ENCODE measurements at regions not wholly inside any gene's neighbourhood (a gene's known extent, or its start where the extent isn't known, plus 50 kb on each side); places are given as distances from the start of the nearest gene placed in this dataset.

DNA sequence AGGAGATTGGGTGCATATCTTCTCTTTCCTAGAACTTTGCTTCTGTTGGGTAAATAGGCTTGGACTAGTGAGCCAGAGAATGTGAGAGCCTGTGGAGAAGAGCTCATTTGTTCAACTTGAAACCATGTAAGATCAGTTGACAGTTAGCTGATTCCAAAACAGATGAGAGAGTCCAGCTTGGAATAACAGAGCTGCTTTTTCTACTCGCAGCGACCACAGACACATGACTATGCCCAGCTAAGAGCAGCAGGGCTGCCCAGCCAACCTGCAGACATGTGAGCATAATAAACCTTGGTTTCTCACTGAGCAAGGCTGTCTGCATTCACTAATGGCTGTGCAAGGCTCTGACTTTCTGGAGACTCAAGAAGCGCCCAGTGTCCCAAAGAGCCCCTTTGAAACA lies 209.2 kb downstream of the C12orf75 start:
- DNase-seq: no peak

DNA sequence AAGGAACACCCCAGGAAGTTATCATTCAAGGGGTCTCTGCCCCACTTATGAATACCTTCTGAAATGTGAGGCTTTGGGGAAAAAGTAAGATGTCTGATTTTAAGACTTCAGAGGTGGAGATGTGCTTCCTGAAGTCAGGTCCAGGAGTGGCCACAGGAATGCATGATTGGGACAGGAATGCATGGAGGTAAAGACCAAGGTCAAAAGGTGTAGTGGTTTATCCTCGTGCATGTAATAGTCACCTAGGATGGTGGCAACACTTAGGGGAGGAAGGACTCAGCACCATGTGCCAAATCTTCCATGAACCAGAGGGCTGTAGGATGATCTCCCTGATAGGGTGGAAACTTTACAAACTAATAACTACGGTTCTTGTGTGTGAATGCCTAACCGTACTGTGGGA lies 217.3 kb downstream of the C12orf75 start:
- DNase-seq: no peak

DNA sequence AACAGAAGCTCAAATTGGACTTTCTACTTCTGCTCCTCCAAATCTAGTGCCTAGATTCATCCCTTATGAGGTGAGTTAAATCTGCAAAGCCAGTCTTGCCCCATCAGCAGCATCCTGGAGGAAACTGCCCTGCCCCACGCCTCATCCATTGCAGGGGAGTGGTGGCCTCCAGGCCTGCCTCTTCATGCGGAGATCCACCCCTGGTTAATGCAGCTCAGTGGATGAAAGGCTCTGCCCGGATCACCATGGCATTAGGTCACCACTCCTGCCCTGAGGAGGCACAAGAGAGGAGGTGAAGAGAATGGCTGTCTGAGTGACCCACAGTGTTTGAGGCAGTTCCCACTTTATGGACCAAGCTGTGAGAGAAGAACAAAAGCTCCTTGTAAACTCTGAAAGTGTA lies 218.1 kb downstream of the C12orf75 start:
- no peak for DNase-seq

DNA sequence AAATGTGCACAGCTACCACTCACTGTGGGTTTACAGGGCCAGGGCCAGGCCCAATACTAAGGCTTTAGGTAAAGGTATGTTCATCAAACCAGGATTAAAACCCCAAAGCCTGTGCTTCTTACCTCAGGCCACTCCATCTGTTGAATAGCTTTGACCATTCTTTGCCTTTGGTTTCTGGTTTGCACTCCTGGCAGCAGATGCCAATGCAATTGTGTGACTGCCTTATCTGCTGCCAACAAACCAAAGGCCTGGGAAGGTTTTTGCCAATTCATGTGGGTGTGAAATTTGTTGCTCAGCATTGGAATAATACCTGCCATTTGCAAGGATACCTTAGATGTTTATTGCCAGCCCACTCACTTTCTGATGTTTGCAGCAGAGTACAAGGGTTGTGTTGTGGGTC lies 221.6 kb downstream of the C12orf75 start:
- DNase-seq: no peak

DNA sequence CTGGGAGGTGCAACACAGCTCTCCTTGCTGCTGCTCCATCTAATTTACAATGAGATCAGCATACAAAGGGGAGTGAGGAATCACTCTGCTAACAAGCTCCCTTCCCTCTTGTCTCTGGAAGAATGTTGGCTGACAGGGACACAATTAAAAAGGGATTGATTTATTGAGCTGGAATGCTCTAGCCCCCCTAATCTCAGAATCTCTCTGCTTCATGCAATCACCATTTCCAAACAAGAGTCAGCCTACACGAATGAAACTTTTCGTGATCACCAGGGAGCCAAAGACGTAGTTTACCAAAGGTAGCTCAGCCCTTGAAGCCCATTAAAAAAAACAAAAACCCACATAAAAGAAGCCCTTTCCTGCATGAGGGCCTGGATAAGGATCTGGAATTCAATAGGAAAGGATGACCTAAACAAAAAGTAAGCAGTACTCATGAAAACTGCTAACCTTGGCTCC lies 223.8 kb downstream of the C12orf75 start:
- no peak for DNase-seq

DNA sequence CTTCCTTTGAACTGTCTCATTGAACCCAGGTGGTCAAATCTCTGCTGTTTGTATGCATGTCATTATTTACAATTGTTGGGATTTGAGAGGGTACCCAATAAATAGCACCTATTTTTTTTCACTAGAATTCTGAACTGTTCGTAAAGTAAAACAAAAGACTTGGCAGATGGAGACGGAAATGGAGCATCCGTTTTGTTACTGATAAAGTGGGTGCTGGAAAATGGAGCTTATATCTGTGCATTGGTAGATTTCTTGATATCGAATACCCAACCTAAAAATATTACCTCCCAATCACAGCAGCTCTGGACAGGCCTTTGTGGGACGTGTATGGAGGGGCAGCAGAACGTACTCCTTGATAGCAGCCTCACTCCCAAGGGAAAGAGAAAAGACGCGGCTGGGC lies 224.4 kb downstream of the C12orf75 start:
- no peak for DNase-seq

DNA sequence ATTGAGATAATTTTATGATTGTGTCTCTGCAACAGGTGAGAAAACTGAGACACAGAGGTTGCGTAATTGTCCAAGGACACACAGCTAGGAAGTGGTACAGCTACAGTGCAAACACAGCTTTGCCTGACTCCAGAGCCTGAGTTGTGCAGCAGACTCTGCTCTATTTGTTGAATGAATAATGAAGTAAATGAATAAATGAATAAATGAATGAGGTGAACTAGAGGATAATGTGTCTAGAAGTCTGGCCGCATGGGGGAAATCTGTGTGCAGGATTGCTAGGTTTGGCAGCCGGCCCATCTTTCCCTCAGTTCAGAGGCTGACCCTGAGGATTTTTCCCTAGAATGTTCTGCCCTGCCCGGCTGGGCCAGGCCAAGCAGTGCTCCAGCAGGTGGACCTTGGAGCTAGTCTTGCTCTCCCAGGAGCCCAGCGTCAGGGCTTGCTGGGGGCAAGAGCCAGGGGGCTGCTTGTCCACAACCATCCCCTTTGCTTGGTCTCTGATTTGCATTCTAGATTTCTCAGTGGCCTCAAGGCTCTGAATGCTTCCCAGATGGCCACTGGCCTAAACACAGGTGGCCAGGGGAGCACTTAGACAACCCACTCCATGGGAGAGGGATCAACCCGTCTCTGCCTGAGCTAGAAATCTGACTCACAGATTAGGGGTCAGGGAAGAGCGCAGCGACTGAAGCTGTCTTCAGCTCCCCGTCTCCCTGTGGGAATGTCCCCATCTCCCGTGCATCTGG lies 225.2 kb downstream of the C12orf75 start:
- DNase-seq: no peak

DNA sequence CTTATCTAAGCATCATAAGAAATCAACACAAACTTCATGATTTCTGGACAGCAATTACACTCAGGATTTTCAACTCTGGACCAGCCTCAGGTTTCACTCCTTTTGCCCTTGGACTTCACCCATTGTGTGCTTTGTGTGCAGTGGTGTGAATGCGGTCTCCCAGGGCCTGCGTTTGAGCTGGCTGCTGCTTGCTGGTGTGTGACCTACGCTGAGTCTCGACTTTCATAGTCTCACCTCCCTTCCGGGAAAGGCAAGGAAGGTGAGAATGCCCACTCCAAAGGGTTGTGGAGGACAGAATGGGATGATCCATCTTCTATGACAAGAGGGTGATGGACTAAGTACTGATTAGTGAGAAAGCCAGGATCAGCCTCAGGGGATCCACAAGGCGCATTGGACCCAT lies 228.8 kb downstream of the C12orf75 start:
- DNase-seq: no peak

DNA sequence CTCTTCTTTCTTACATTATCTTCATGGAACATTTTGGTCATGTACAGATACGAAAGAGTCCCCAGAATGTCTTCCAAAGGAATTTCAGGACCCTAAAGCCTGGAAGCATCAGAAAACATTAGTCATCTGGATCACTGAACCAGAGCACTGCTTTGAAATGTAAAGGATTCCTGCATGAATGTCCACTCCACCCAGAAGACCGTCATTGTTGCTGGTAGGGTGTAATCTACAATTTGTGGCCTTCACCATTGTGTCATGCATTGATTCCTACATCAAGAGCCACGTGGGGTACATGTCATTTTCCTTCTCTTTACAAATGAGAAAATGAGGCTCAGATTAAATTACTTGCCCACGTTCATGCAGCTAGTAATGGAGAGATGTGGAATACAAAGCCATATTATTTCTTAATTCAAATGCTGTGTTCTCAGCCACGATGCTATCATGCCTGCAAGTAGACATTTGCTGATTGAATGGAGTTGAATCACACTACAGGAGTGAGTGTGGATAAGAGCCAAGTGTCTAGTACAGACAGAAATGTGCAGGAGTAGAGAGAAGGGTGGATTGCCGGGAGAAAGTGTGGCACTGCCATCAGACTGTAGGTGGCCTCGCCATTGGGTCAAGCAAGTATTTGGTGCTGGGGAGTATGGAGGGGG lies 231.2 kb downstream of the C12orf75 start:
- DNase-seq: no peak

DNA sequence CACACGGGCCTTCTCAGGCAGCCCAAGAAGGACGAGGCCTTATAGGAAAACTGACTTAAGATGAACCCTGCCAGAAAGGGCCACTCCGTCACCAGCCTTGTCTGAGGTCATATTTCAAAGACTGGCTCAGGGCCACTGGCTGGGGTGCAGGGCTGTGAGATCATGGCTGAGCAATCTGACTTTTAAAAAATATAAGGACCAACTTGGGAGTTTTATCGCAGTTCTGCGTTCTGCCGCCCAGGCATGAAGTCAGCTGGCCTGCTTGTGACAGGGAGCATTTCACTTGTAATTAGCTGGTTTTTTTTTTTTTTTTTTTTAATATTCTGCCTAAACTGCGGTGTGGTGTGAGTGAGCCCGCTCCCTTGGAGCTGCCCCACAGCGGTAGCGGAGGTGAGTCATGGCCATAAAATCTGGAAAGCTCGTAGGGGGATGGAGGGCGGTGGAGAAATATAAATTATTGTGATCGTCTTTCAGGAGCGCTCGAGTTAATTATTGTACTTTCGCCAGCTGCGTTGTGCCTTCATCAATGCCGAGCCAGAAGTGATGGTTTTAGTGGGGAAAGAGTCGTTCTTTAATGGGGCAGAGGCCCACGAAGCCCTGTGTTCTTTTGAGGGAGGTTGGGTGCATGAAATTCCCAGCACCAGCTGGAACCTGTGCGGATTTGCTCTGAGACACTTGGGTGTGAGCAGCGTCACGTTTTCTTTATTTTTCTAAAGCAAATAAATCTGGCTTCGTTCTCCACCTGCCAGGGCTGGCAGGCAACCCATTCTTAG lies 231.9 kb downstream of the C12orf75 start:
- peak; percentile 21 for DNase-seq

DNA sequence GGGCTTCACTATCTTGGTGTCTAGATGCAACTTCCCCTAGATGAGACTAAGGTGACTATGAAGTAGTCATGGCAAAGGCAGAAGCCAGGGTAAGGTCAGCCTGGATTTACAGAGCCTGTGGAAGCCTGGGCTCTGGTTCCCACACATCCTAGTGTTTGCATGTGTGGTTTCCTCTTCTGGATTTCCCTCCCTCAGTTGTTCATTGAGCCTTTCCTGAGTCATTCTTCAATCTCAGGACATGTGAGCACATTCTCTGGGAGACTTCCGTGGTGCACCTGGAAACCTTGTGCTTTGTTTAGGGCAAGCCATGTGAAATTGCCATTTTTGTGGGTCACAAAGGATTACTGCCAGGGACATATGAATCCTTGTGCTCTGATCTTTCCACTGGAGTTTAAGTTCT lies 236.6 kb downstream of the C12orf75 start:
- no peak for DNase-seq

DNA sequence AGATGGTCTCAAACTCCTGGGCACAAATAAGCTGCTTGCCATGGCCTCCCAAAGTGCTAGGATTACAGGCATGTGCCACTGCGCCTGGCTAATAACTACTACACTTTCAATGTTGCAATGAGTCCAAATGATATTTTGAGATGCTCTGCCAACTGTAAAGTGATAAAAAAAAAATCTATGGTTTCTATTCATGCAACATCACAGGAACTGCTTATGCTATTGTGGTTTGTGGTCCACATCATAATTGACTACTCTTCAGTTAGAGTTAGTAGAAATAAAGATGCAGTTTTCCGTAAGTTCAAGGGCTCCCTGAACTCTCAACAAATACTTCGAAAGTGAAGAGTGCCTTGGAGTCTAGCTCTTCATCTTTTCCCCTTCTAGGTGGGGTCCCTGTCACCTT lies 239.4 kb downstream of the C12orf75 start:
- no peak for DNase-seq

DNA sequence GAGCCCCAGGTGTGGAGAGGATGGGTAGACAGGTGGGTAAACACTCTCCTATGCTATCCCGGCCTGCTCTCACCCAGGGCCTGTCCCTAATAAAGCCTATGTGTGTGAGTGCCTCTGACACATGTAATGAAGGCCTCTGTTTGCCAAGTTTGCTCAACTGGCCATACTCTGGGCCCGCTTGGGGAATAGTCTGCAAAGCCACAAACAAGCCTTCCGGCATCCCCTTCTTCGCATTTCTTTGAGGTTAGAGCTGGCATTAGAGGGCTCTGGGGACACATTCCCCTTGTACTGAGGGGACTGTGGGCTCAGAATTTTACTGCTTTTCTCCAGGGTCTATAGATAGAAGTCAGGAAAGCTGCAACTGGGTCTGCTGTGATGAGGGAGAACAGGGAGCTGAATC lies 240.5 kb downstream of the C12orf75 start:
- DNase-seq: peak; percentile 54

DNA sequence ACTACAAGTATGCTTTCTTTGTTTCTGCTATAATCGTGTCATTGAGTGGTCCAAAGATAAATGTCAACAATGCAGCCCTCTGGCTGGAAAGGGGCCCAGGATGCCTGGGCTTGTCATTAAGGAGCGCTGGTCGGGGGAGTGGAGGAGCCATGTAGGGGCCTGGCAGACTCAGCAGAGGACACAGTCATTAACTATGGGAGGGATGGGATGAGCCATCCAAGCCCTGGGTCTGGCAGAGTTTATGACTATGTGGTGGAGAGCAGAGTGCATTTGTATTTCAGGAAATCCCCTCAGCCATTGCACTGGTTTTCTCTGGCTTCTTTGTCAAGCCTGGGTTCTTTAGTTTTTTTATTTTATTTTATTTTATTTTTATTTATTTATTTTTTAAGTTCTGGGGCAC lies 243.1 kb downstream of the C12orf75 start:
- no peak for DNase-seq

DNA sequence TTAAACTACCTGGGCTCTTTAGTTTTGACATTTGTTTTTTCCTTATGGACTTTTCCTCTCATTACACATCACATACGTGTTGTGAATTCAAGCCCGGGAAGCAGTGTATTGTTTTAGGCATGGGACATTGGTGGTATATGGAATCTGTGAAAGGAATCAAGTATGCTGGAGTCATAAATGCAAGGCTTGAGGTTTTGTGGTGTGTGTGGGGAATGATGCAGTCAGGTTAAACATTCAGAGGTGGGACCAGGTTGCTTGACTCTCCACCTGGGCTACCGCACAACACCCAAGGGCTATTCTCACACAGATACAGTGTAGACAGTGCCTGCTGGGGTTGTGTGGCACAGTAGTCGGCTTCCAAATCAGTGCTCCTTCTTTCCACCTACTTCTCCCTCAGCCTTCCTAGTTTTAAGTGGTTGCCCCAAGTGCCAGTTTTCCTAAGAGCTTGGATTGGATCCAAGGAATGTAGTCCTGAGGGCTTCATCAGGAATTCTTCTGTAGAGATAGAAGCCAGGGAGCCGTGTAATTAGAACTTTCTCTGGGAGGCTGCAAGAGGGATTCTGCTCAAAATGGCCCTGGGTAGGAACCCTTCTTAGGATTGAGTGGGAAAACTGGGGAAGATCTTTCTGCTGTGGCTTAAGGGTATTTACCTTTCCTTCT lies 243.7 kb downstream of the C12orf75 start:
- no peak for DNase-seq

DNA sequence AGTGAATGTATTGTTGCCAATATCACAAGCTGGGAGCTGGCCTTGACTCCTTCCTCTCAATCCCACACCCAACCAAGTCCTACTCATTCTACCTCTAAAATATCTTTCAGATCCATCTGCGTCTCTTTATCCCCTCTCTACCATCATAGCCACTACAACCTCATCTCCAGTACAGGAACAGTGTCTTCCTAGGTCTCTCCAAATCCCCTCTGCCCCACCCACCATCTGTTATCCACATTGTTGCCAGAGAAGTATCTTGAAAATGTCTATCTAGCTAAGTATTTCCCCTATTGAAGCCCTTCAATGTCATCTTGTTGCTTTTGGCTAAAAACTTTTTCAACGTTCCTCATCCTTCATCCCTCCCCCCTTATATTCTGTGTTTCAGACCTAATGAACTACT lies 244.7 kb downstream of the C12orf75 start:
- DNase-seq: no peak

DNA sequence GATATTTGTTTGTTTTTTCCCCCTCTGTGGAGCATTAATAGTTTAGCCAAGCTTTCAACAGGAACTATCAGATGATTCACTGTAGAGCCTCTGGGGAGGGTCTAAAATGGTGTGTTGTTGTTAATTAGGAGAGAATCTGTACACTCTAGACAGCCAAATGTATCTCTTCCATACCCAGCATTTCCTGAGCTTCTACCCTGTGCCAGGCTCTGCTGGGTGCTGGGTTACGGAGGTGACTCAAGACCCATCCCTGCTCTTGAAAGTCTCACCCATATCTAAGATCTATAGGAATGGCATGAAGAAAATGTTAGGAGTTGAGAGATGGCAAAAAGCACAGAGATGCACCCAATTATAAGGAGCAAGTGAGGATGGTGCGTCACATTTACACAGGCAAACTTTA lies 245.8 kb downstream of the C12orf75 start:
- DNase-seq: no peak

DNA sequence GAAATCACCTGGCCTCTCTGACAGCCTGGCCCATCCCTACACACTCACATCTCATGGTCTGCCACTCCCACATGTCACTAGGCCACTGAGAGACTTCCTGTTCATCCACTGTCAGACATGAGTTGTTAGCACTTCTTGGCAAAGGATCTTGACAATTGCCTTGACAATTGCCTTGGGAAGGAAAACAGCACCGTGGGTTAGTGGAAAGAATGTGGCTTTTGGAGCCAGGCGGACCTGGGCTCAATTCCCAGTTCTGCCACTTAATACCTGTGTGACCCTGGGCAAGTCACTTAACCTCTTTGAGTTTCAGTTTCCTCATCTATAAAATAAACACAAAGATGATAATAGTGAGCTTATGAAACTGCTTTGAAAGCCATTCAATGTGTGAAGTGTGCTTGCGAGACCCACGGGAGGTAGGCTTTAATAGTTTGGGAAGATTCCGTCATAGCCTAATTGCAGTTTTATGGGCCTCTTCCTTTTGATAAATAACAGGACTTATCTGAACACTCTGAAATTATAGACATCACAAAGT lies 250.4 kb downstream of the C12orf75 start:
- DNase-seq: no peak

DNA sequence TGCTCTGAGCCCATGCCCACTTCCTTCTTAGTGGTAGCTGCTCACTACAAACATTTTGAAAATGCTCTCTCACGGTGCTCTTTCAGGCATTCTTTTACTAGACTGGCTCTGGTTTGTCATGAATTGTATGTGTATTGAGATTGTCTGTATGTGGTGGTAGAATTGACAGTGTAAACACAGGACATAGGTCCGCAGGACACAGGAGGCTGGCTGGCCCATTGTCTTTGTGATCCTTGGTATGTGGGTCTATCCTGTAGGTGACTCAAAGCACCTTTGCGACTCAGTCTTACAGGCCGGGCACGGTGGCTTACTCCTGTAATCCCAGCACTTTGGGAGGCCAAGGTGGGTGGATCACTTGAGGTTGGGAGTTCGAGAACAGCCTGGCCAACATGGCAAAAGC lies 250.9 kb downstream of the C12orf75 start:
- no peak for DNase-seq

DNA sequence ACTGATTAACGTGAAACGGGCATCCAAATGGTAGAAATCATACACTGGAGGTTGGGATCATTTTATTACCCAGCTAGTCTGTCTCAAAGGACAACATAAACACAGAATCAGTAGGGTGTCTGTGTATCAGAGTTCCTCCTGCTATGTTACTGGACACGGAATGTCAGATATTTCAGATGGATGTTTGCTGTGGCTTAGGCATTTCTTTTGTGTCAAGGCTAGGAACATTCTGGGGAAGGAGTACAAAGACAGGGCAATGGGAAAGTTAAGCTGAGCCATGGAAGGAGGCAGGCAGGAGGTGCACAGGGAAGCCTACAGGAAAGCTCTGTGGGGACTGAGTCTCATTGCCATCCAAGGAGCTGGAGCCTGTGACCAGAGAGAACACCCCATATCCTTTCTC lies 254.6 kb downstream of the C12orf75 start:
- no peak for DNase-seq

DNA sequence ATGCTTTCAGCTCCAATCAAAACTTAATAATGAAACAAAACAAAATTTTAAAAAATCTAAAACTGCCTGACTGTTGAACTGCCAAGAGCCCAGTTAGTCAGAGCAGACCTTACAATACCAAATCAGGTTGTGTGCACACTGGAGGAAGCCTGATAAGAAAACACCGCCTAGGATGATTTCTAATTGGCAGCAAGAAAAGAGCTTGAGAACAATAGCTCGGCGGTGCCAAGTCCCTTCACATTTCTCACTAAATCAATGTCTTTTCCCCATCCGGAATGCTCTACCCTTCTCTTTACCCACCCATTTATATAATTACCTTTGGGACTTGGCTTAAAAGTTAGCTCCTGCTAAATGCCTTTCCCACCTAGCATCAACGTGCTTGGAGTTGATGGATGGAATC lies 256.7 kb downstream of the C12orf75 start:
- no peak for DNase-seq

DNA sequence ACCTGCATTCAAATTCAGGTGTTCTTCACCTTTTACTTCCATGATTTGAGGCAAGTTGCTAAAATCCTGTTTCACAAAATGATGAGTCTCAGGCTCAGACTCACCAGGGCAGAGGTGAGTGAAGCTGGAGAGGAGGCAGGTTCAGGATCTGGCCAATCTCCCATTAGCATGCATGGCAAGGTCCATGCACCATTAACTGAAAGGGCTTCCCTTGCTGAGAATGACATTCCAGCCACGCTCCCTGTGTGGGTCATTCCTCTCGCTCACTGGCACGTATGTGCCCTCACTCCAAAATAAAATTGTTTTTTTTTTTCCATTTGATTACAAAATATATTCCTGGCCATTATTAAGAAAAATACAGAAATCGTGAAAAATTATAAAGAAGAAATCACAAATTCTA lies 257.6 kb downstream of the C12orf75 start:
- no peak for DNase-seq

DNA sequence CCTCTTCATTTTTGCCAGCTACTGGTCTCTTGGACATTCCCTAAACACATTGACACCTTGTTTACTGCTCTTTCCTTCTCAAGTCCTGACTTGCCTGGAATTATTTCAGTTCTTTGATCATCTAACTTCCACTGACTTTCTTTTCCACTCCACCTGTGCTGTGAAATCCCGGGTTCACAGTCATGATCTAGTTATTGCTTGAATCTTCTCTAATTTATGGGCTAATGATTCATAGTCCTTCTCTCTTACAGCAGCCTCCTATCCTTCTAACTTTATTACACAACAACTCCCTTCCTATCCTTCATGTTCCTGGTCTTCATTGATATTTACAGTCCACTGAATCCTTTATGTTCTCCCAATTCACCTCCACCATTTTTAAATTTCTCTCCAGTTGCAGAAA lies 260.1 kb downstream of the C12orf75 start:
- DNase-seq: no peak
